ENCODE measurements at regions not wholly inside any gene's neighbourhood (a gene's known extent, or its start where the extent isn't known, plus 50 kb on each side); places are given as distances from the start of the nearest gene placed in this dataset.

- TF ChIP-seq CTCF (IDR thresholded peaks at IDR 0.05) (no peak), EP300 (IDR thresholded peaks at IDR 0.05) (no peak), POLR2A (IDR thresholded peaks at IDR 0.05; ENCODE audit: low read depth) (no peak), POLR2AphosphoS5 (IDR thresholded peaks at IDR 0.05) (no peak)
These were observed 139.6 kb downstream of the TFAP2B start for GRCh38 chr6:50958148-50958697.
